ENCODE measurements at regions not wholly inside any gene's neighbourhood (a gene's known extent, or its start where the extent isn't known, plus 50 kb on each side); places are given as distances from the start of the nearest gene placed in this dataset.

- Mint-ChIP-seq H3K4me1 (peaks cover 10% of the 10 kb centered on the region), H3K36me3 (ENCODE audit: low read depth) (no peaks in the 10 kb centered on the region), H3K27ac (no peak overlapping the region), H3K27me3 (no peaks in the 10 kb centered on the region), H3K9me3 (no peaks in the 10 kb centered on the region), H3K4me3 (no peak overlapping the region)
- DNase-seq: no peak
- no peak for ATAC-seq
Measured at GRCh38 chr2:161102770-161103450, 57.3 kb upstream of the TANK start.

GRCh38 chr2:161103451-161103831 is 56.8 kb upstream of the TANK start:
- Mint-ChIP-seq H3K36me3 (ENCODE audit: low read depth) (no peaks in the 10 kb centered on the region), H3K27me3 (no peaks in the 10 kb centered on the region), H3K27ac (no peak overlapping the region)

GRCh38 chr2:161104054-161104553 is 56.1 kb upstream of the TANK start:
- H3K4me1 Mint-ChIP-seq: peaks cover 10% of the 10 kb centered on the region
- H3K27me3 Mint-ChIP-seq: no peaks in the 10 kb centered on the region
- no peak overlapping the region for H3K27ac Mint-ChIP-seq
- H3K36me3 Mint-ChIP-seq (ENCODE audit: low read depth): no peaks in the 10 kb centered on the region
- DNase-seq: no peak
- no peaks in the 10 kb centered on the region for H3K9me3 Mint-ChIP-seq
- no peak overlapping the region for H3K4me3 Mint-ChIP-seq
- ATAC-seq: no peak

More at GRCh38 chr2:161103451-161103831, 56.8 kb upstream of the TANK start:
- ATAC-seq (no peak), DNase-seq (no peak)
- Mint-ChIP-seq H3K4me3 (no peak overlapping the region), H3K4me1 (peaks cover 10% of the 10 kb centered on the region), H3K9me3 (no peaks in the 10 kb centered on the region)

- H3K27ac Mint-ChIP-seq: no peak overlapping the region
- H3K9me3 Mint-ChIP-seq: no peaks in the 10 kb centered on the region
- ATAC-seq: no peak
- no peak for DNase-seq
- H3K27me3 Mint-ChIP-seq: no peaks in the 10 kb centered on the region
- no peaks in the 10 kb centered on the region for H3K36me3 Mint-ChIP-seq (ENCODE audit: low read depth)
- H3K4me1 Mint-ChIP-seq: peaks cover 10% of the 10 kb centered on the region
- H3K4me3 Mint-ChIP-seq: no peak overlapping the region
Measured at GRCh38 chr2:161107265-161107664, 53.0 kb upstream of the TANK start.

Data from activated naive CD8-positive, alpha-beta T cell treated with anti-CD3 and anti-CD28 coated beads, Interleukin-2, amount 50 U/mL, for 24 hours (primary cell).